ENCODE measurements at regions not wholly inside any gene's neighbourhood (a gene's known extent, or its start where the extent isn't known, plus 50 kb on each side); places are given as distances from the start of the nearest gene placed in this dataset.

- no peak for TF ChIP-seq CTCF (IDR thresholded peaks at IDR 0.05; ENCODE audit: insufficient read depth, low read length, poor library complexity, severe bottlenecking)
- Histone ChIP-seq H3K4me3 (ENCODE audit: low read depth, low read length) (no peak overlapping the region), H3K27me3 (ENCODE audit: control insufficient read depth, insufficient read depth, low read length) (no peaks in the 10 kb centered on the region), H3K36me3 (ENCODE audit: control insufficient read depth, insufficient read depth, low read length) (no peaks in the 10 kb centered on the region)
- no peak for DNase-seq (ENCODE audit: low read depth)
Observed at GRCh38 chr14:101435546-101435945, 125.7 kb upstream of the DIO3 start.

GRCh38 chr14:101439023-101439422 lies 122.3 kb upstream of the DIO3 start:
- no peak for TF ChIP-seq CTCF (IDR thresholded peaks at IDR 0.05; ENCODE audit: insufficient read depth, low read length, poor library complexity, severe bottlenecking)
- H3K36me3 ChIP-seq (ENCODE audit: control insufficient read depth, insufficient read depth, low read length), result no peaks in the 10 kb centered on the region
- H3K27me3 ChIP-seq (ENCODE audit: control insufficient read depth, insufficient read depth, low read length), result no peaks in the 10 kb centered on the region
- no peak for DNase-seq (ENCODE audit: low read depth)
- H3K4me3 ChIP-seq (ENCODE audit: low read depth, low read length), result no peak overlapping the region

GRCh38 chr14:101440496-101440895 lies 120.8 kb upstream of the DIO3 start:
- Histone ChIP-seq H3K27me3 (ENCODE audit: control insufficient read depth, insufficient read depth, low read length) (no peaks in the 10 kb centered on the region), H3K4me3 (ENCODE audit: low read depth, low read length) (no peak overlapping the region), H3K36me3 (ENCODE audit: control insufficient read depth, insufficient read depth, low read length) (no peaks in the 10 kb centered on the region)
- DNase-seq (ENCODE audit: low read depth), result no peak
- TF ChIP-seq CTCF (IDR thresholded peaks at IDR 0.05; ENCODE audit: insufficient read depth, low read length, poor library complexity, severe bottlenecking), result no peak

- DNase-seq (ENCODE audit: low read depth), result no peak
- TF ChIP-seq CTCF (IDR thresholded peaks at IDR 0.05; ENCODE audit: insufficient read depth, low read length, poor library complexity, severe bottlenecking), result no peak
- no peak overlapping the region for H3K4me3 ChIP-seq (ENCODE audit: low read depth, low read length)
Observed at GRCh38 chr14:101441710-101442109, 119.6 kb upstream of the DIO3 start.

GRCh38 chr14:101442451-101442850 lies 118.8 kb upstream of the DIO3 start:
- H3K36me3 ChIP-seq (ENCODE audit: control insufficient read depth, insufficient read depth, low read length), result no peaks in the 10 kb centered on the region
- no peak for DNase-seq (ENCODE audit: low read depth)
- no peak overlapping the region for H3K4me3 ChIP-seq (ENCODE audit: low read depth, low read length)
- TF ChIP-seq CTCF (IDR thresholded peaks at IDR 0.05; ENCODE audit: insufficient read depth, low read length, poor library complexity, severe bottlenecking), result no peak
- no peaks in the 10 kb centered on the region for H3K27me3 ChIP-seq (ENCODE audit: control insufficient read depth, insufficient read depth, low read length)

More at GRCh38 chr14:101441710-101442109, 119.6 kb upstream of the DIO3 start:
- Histone ChIP-seq H3K36me3 (ENCODE audit: control insufficient read depth, insufficient read depth, low read length) (no peaks in the 10 kb centered on the region), H3K27me3 (ENCODE audit: control insufficient read depth, insufficient read depth, low read length) (no peaks in the 10 kb centered on the region)

- no peak for TF ChIP-seq CTCF (IDR thresholded peaks at IDR 0.05; ENCODE audit: insufficient read depth, low read length, poor library complexity, severe bottlenecking)
- DNase-seq (ENCODE audit: low read depth), result peak; percentile 4
- Histone ChIP-seq H3K4me3 (ENCODE audit: low read depth, low read length) (no peak overlapping the region), H3K36me3 (ENCODE audit: control insufficient read depth, insufficient read depth, low read length) (no peaks in the 10 kb centered on the region), H3K27me3 (ENCODE audit: control insufficient read depth, insufficient read depth, low read length) (no peaks in the 10 kb centered on the region)
Observed at GRCh38 chr14:101444116-101444515, 117.2 kb upstream of the DIO3 start.

Data from kidney epithelial cell (primary cell).